Astrocyte (in vitro differentiated cells and primary cell): ENCODE measurements at regions not wholly inside any gene's neighbourhood (a gene's known extent, or its start where the extent isn't known, plus 50 kb on each side); places are given as distances from the start of the nearest gene placed in this dataset.

Experiments
- DNase-seq: peaks from one replicate; pipeline ENCODE4 v3.0.0-alpha.2; 2010; ENCODE audit warnings: low read depth
- FAIRE-seq: peaks from 2 replicates; lab custom pipeline; 2011; peaks lifted over from hg19 to GRCh38; lab: Jason Lieb, UNC
- H2AFZ ChIP-seq: 2 replicates; pipeline ENCODE4 v1.6.0; 2012; ENCODE audit warnings: low read depth, low read length, inconsistent platforms
- H3K27ac ChIP-seq: 2 replicates; pipeline ENCODE4 v1.5.1; 2011; ENCODE audit warnings: low read depth, low read length, inconsistent platforms
- H3K27me3 ChIP-seq: 2 replicates; pipeline ENCODE4 v1.6.0; 2011; ENCODE audit warnings: low read length, inconsistent platforms; ENCODE audit not compliant: insufficient read depth
- H3K36me3 ChIP-seq: 2 replicates; pipeline ENCODE4 v1.5.1; 2011; ENCODE audit warnings: low read length, inconsistent platforms; ENCODE audit not compliant: insufficient read depth
- H3K4me1 ChIP-seq: 2 replicates; pipeline ENCODE4 v1.5.1; 2011; ENCODE audit warnings: low read length, inconsistent platforms; ENCODE audit not compliant: insufficient read depth
- H3K4me2 ChIP-seq: 2 replicates; pipeline ENCODE4 v1.6.0; 2012; ENCODE audit warnings: low read length, inconsistent platforms
- H3K4me3 ChIP-seq: 2 replicates; pipeline ENCODE4 v1.5.1; 2011; ENCODE audit warnings: low read depth, mild to moderate bottlenecking, low read length, inconsistent platforms; ENCODE audit not compliant: insufficient read depth
- H3K79me2 ChIP-seq: 2 replicates; pipeline ENCODE4 v1.6.0; 2012; ENCODE audit warnings: mild to moderate bottlenecking, low read length, inconsistent platforms; ENCODE audit not compliant: insufficient read depth
- H3K9ac ChIP-seq: 2 replicates; pipeline ENCODE4 v1.6.0; 2012; ENCODE audit warnings: mild to moderate bottlenecking, low read length, inconsistent platforms
- H3K9me3 ChIP-seq: 2 replicates; pipeline ENCODE4 v1.5.1; 2012; ENCODE audit warnings: low read depth, mild to moderate bottlenecking, low read length, inconsistent platforms; ENCODE audit not compliant: insufficient read depth
- H4K20me1 ChIP-seq: 2 replicates; pipeline ENCODE4 v1.6.0; 2012; ENCODE audit warnings: low read length, inconsistent platforms; ENCODE audit not compliant: insufficient read depth
- H3K27ac Mint-ChIP-seq: one replicate; pipeline ENCODE4 v1.8.0; 2021; ENCODE audit warnings: mild to moderate bottlenecking, mixed read lengths; ENCODE audit not compliant: unreplicated experiment
- H3K27me3 Mint-ChIP-seq: one replicate; pipeline ENCODE4 v1.8.0; 2021; ENCODE audit warnings: low read depth, mixed read lengths; ENCODE audit not compliant: unreplicated experiment
- H3K36me3 Mint-ChIP-seq: one replicate; pipeline ENCODE4 v1.8.0; 2021; ENCODE audit warnings: low read depth, mixed read lengths; ENCODE audit not compliant: unreplicated experiment
- H3K4me1 Mint-ChIP-seq: one replicate; pipeline ENCODE4 v1.8.0; 2021; ENCODE audit warnings: low read depth, mixed read lengths; ENCODE audit not compliant: unreplicated experiment
- H3K4me3 Mint-ChIP-seq: one replicate; pipeline ENCODE4 v1.8.0; 2021; ENCODE audit warnings: mild to moderate bottlenecking, moderate library complexity, mixed read lengths; ENCODE audit not compliant: unreplicated experiment
- H3K9me3 Mint-ChIP-seq: one replicate; pipeline ENCODE4 v1.8.0; 2021; ENCODE audit warnings: mild to moderate bottlenecking, mixed read lengths; ENCODE audit not compliant: unreplicated experiment
- EZH2 ChIP-seq: IDR thresholded peaks from 2 replicates; pipeline ENCODE4 v1.6.1; 2012; ENCODE audit warnings: mild to moderate bottlenecking, low read length, inconsistent platforms; ENCODE audit not compliant: insufficient read depth
- TF ChIP-seq, protein P1 (sequence below): IDR thresholded peaks from 2 replicates; pipeline ENCODE4 v1.5.1; 2011; ENCODE audit warnings: low read depth, mild to moderate bottlenecking, inconsistent platforms, low read length, moderate library complexity; ENCODE audit not compliant: insufficient read depth

DNA sequence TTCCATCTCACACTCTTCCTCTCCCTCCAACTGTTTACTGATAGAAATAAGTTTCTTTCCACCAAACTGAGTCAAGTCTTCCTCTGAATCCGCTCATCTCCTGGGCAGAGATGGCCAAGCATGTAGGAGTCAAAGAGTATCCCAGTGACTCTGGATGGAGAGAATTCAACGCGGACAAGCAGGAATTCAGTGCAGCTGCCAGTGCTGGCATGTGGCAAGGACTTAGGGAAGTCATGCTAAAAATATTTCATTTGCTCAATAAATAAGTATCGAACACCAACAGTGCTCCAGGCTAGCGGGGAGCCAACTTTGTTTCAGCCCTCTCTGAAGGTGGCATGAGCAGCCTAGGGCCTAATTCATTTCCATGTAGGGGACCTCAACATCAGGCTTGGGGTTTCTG lies 351.6 kb upstream of the ZMIZ1 start:
- no peak overlapping the region for H3K4me3 Mint-ChIP-seq
- H3K27ac ChIP-seq: peak overlapping the region; percentile 38
- no peaks in the 10 kb centered on the region for H3K36me3 Mint-ChIP-seq
- no peak overlapping the region for H3K9ac ChIP-seq
- peaks cover 13% of the 10 kb centered on the region for H3K4me1 ChIP-seq
- H2AFZ ChIP-seq: no peak overlapping the region
- peak overlapping the region; percentile 31 for H3K4me2 ChIP-seq
- H3K9me3 Mint-ChIP-seq: no peaks in the 10 kb centered on the region
- peak; percentile 85 for DNase-seq
- H3K4me3 ChIP-seq: no peak overlapping the region
- no peaks in the 10 kb centered on the region for H3K9me3 ChIP-seq
- no peak for TF ChIP-seq EZH2
- TF ChIP-seq, protein P1, sequence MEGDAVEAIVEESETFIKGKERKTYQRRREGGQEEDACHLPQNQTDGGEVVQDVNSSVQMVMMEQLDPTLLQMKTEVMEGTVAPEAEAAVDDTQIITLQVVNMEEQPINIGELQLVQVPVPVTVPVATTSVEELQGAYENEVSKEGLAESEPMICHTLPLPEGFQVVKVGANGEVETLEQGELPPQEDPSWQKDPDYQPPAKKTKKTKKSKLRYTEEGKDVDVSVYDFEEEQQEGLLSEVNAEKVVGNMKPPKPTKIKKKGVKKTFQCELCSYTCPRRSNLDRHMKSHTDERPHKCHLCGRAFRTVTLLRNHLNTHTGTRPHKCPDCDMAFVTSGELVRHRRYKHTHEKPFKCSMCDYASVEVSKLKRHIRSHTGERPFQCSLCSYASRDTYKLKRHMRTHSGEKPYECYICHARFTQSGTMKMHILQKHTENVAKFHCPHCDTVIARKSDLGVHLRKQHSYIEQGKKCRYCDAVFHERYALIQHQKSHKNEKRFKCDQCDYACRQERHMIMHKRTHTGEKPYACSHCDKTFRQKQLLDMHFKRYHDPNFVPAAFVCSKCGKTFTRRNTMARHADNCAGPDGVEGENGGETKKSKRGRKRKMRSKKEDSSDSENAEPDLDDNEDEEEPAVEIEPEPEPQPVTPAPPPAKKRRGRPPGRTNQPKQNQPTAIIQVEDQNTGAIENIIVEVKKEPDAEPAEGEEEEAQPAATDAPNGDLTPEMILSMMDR: no peak
- no peaks in the 10 kb centered on the region for H3K36me3 ChIP-seq
- H3K27me3 ChIP-seq: no peaks in the 10 kb centered on the region
- H4K20me1 ChIP-seq: no peaks in the 10 kb centered on the region
- H3K27ac Mint-ChIP-seq: no peak overlapping the region
- FAIRE-seq: no peak
- no peaks in the 10 kb centered on the region for H3K79me2 ChIP-seq
- H3K4me1 Mint-ChIP-seq: peaks cover 2% of the 10 kb centered on the region
- H3K27me3 Mint-ChIP-seq: peaks cover 33% of the 10 kb centered on the region

DNA sequence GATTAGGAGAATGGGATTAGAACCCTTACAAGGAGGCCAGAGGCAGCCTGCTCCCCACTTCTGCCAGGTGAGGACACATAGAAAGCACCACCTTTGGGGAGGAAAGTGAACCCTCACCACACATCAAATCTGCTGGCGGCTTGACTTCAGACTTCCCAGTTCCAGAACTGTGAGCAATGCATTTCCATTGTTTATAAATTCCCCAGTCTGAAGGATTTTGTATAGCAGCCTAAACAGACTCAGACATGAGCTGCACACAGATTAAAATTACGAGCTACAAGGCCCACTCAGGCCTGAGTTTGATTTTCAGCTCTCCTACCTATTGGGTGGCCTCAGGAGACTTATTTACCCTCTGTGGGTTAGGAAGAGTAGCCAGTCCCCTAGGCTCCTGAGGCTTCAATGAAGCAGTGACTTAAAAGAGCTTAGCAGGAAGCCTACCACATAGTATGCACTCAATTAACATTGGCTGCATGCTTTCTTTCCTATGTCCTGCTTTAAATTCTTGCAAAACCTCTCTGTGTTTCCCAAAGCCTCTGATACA lies 350.7 kb upstream of the ZMIZ1 start:
- no peaks in the 10 kb centered on the region for H3K36me3 Mint-ChIP-seq
- H3K9me3 Mint-ChIP-seq: no peaks in the 10 kb centered on the region
- no peak for FAIRE-seq
- H2AFZ ChIP-seq: no peak overlapping the region
- peak; percentile 24 for DNase-seq
- H4K20me1 ChIP-seq: no peaks in the 10 kb centered on the region
- H3K27ac ChIP-seq: peak overlapping the region; percentile 38
- no peak overlapping the region for H3K27ac Mint-ChIP-seq
- peaks cover 33% of the 10 kb centered on the region for H3K27me3 Mint-ChIP-seq
- no peak overlapping the region for H3K4me2 ChIP-seq
- no peaks in the 10 kb centered on the region for H3K9me3 ChIP-seq
- no peaks in the 10 kb centered on the region for H3K36me3 ChIP-seq
- TF ChIP-seq EZH2: no peak
- TF ChIP-seq, protein P1: no peak
- H3K9ac ChIP-seq: no peak overlapping the region
- H3K79me2 ChIP-seq: no peaks in the 10 kb centered on the region
- H3K27me3 ChIP-seq: no peaks in the 10 kb centered on the region
- peaks cover 13% of the 10 kb centered on the region for H3K4me1 ChIP-seq
- peaks cover 2% of the 10 kb centered on the region for H3K4me1 Mint-ChIP-seq
- H3K4me3 Mint-ChIP-seq: no peak overlapping the region
- H3K4me3 ChIP-seq: no peak overlapping the region

DNA sequence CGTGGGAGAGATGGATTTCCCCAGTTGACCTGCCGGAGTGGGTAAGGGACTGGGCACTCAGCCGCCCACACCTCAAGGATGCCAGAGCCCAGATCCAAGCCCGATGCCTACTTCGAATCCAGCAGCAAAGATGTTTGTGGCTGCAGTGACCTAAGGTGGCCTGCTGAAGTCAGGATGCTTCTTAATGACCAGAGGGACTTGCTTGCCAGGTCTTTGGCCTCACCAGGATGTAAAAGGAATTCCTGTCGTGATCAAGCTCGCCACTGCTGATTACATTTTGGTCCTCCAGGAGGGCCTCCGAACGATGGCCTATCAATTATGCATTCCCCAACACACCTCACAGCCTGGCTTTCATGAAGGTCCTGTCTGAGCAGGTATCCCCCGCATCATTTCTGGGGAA lies 349.5 kb upstream of the ZMIZ1 start:
- Mint-ChIP-seq H3K4me1 (peaks cover 2% of the 10 kb centered on the region), H3K36me3 (peaks cover 4% of the 10 kb centered on the region), H3K27me3 (peaks cover 40% of the 10 kb centered on the region), H3K27ac (no peak overlapping the region), H3K4me3 (no peak overlapping the region), H3K9me3 (peaks cover 6% of the 10 kb centered on the region)
- no peaks in the 10 kb centered on the region for H3K36me3 ChIP-seq
- no peak overlapping the region for H3K4me2 ChIP-seq
- no peak for DNase-seq
- H3K4me3 ChIP-seq: no peak overlapping the region
- no peak overlapping the region for H3K9ac ChIP-seq
- peaks cover 13% of the 10 kb centered on the region for H3K4me1 ChIP-seq
- no peaks in the 10 kb centered on the region for H4K20me1 ChIP-seq
- H2AFZ ChIP-seq: no peak overlapping the region
- H3K79me2 ChIP-seq: no peaks in the 10 kb centered on the region
- no peak for FAIRE-seq
- peaks cover 8% of the 10 kb centered on the region for H3K27me3 ChIP-seq
- TF ChIP-seq, protein P1: no peak
- no peak for TF ChIP-seq EZH2
- H3K27ac ChIP-seq: no peak overlapping the region
- no peaks in the 10 kb centered on the region for H3K9me3 ChIP-seq
